ENCODE measurements at regions not wholly inside any gene's neighbourhood (a gene's known extent, or its start where the extent isn't known, plus 50 kb on each side); places are given as distances from the start of the nearest gene placed in this dataset.

- Histone ChIP-seq H3K36me3 (no peaks in the 10 kb centered on the region), H3K4me1 (no peaks in the 10 kb centered on the region), H3K27me3 (no peaks in the 10 kb centered on the region), H3K27ac (no peak overlapping the region), H3K4me3 (no peak overlapping the region), H3K9me3 (no peaks in the 10 kb centered on the region)
- DNase-seq (no peak), ATAC-seq (no peak)
- intact Hi-C loops (cut with DNase I) = no loop called here
- no peak for TF ChIP-seq CTCF (IDR thresholded peaks at IDR 0.05)
These were observed 114.9 kb downstream of the NMUR2 start for GRCh38 chr5:152290181-152290580.

GRCh38 chr5:152288917-152289595, 116.0 kb downstream of the NMUR2 start:
- DNase-seq = peak in 1 of 4 donors; percentile 5
- ATAC-seq = no peak
- H3K27ac ChIP-seq = no peak overlapping the region

GRCh38 chr5:152288499-152288898, 116.6 kb downstream of the NMUR2 start:
- peak in 1 of 4 donors; percentile 10 for DNase-seq
- intact Hi-C loops (cut with DNase I) = no loop called here
- no peaks in the 10 kb centered on the region for H3K36me3 ChIP-seq
- H3K27ac ChIP-seq = no peak overlapping the region
- TF ChIP-seq CTCF (IDR thresholded peaks at IDR 0.05) = no peak
- H3K4me3 ChIP-seq = no peak overlapping the region
- ATAC-seq = no peak
- no peaks in the 10 kb centered on the region for H3K4me1 ChIP-seq
- H3K27me3 ChIP-seq = no peaks in the 10 kb centered on the region
- H3K9me3 ChIP-seq = peaks cover 0 to 3% of the 10 kb centered on the region in 2 donors

More at GRCh38 chr5:152288917-152289595, 116.0 kb downstream of the NMUR2 start:
- no peaks in the 10 kb centered on the region for H3K4me1 ChIP-seq
- H3K4me3 ChIP-seq = no peak overlapping the region
- no peaks in the 10 kb centered on the region for H3K27me3 ChIP-seq
- H3K9me3 ChIP-seq = no peaks in the 10 kb centered on the region
- H3K36me3 ChIP-seq = no peaks in the 10 kb centered on the region
- no peak for TF ChIP-seq CTCF (IDR thresholded peaks at IDR 0.05)
- intact Hi-C loops (cut with DNase I) = no loop called here

- intact Hi-C loops (cut with DNase I) = no loop called here
- Histone ChIP-seq H3K27ac (no peak overlapping the region), H3K36me3 (no peaks in the 10 kb centered on the region), H3K9me3 (peaks cover 0 to 10% of the 10 kb centered on the region in 2 donors), H3K4me1 (no peaks in the 10 kb centered on the region), H3K27me3 (no peaks in the 10 kb centered on the region), H3K4me3 (no peak overlapping the region)
- ATAC-seq = no peak
- DNase-seq = no peak
- TF ChIP-seq CTCF (IDR thresholded peaks at IDR 0.05) = no peak
These were observed 119.3 kb downstream of the NMUR2 start for GRCh38 chr5:152285764-152286163.

- DNase-seq (no peak), ATAC-seq (no peak)
- no peak overlapping the region for H3K27ac ChIP-seq
- H3K36me3 ChIP-seq = no peaks in the 10 kb centered on the region
- H3K4me3 ChIP-seq = no peak overlapping the region
- peaks cover 0 to 10% of the 10 kb centered on the region in 2 donors for H3K9me3 ChIP-seq
- intact Hi-C loops (cut with DNase I) = no loop called here
- TF ChIP-seq CTCF (IDR thresholded peaks at IDR 0.05) = no peak
- H3K4me1 ChIP-seq = no peaks in the 10 kb centered on the region
- no peaks in the 10 kb centered on the region for H3K27me3 ChIP-seq
These were observed 122.7 kb downstream of the NMUR2 start for GRCh38 chr5:152282331-152282730.

All from left lung (tissue), 4 donors.